ENCODE measurements at regions not wholly inside any gene's neighbourhood (a gene's known extent, or its start where the extent isn't known, plus 50 kb on each side); places are given as distances from the start of the nearest gene placed in this dataset.
A peak's percentile ranks its signal among the peaks of the same experiment; 100 is the strongest.

DNA sequence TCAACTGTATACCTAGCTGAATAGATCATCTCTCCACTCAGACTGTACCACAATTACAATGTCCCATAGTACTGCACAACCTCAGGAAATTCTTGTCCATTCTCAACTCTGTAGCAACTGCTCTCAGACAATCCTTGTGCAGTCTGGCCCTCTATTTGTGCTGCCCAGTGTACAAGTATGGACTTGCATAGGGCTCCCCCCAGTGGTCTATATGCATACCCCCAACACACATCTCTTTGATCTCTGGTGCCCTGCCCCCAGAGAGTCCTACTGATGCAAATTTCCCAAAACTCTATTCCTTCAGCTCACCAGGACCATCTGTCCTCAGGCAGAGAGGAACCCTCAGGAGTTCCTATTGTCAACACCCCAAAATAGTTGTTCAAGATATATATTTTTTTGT is 205.3 kb downstream of the SLCO4C1 start (continued):
- TF ChIP-seq NKX3-1 (CRISPR knock-in tag; IDR thresholded peaks at IDR 0.05) (no peak), EHMT2 (IDR thresholded peaks at IDR 0.05; ENCODE audit: borderline replicate concordance, low read depth, low read length) (no peak), GTF3A (CRISPR knock-in tag; conservative IDR thresholded peaks at IDR 0.05) (no peak), ZNF569 (CRISPR knock-in tag; IDR thresholded peaks at IDR 0.05; ENCODE audit: borderline replicate concordance) (no peak), PAX8 (CRISPR knock-in tag; IDR thresholded peaks at IDR 0.05; ENCODE audit: borderline replicate concordance) (no peak), PTBP1 (IDR thresholded peaks at IDR 0.05; ENCODE audit: low read depth, low read length, poor library complexity, severe bottlenecking) (no peak), CCAR2 (optimal IDR thresholded peaks at IDR 0.05; ENCODE audit: low read depth, low read length) (no peak), ZNF451 (CRISPR knock-in tag; IDR thresholded peaks at IDR 0.05) (no peak), XRCC5 (optimal IDR thresholded peaks at IDR 0.05; ENCODE audit: low read length) (peak; percentile 37), ZNF616 (CRISPR knock-in tag; IDR thresholded peaks at IDR 0.05; ENCODE audit: low read depth) (no peak), ZSCAN31 (CRISPR knock-in tag; IDR thresholded peaks at IDR 0.05; ENCODE audit: low read depth) (no peak), ZNF747 (CRISPR knock-in tag; IDR thresholded peaks at IDR 0.05; ENCODE audit: borderline replicate concordance) (no peak), RARG (CRISPR knock-in tag; IDR thresholded peaks at IDR 0.05; ENCODE audit: low read depth) (no peak), ZNF572 (CRISPR knock-in tag; IDR thresholded peaks at IDR 0.05) (no peak), GABPB1 (CRISPR knock-in tag; IDR thresholded peaks at IDR 0.05) (no peak), FOXO1 (CRISPR knock-in tag; IDR thresholded peaks at IDR 0.05) (0 out of 2 replicates have a peak, but pooled peaks have one; percentile 47), SIX4 (CRISPR knock-in tag; IDR thresholded peaks at IDR 0.05) (no peak), TBP (CRISPR knock-in tag; IDR thresholded peaks at IDR 0.05) (no peak), TBX3 (IDR thresholded peaks at IDR 0.05; ENCODE audit: borderline replicate concordance) (no peak), ATF1 (CRISPR knock-in tag; IDR thresholded peaks at IDR 0.05) (no peak), ZFP36L1 (CRISPR knock-in tag; IDR thresholded peaks at IDR 0.05) (no peak), KDM6A (CRISPR knock-in tag; IDR thresholded peaks at IDR 0.05; ENCODE audit: low read depth) (no peak), KDM4B (CRISPR knock-in tag; IDR thresholded peaks at IDR 0.05) (0 out of 2 replicates have a peak, but pooled peaks have one; percentile 24), TCF7L2 (IDR thresholded peaks at IDR 0.05; ENCODE audit: low read depth, low read length) (0 out of 2 replicates have a peak, but pooled peaks have one; percentile 13), SUZ12 (IDR thresholded peaks at IDR 0.05; ENCODE audit: low read depth, low read length) (no peak)
- TF ChIP-seq, protein P1, sequence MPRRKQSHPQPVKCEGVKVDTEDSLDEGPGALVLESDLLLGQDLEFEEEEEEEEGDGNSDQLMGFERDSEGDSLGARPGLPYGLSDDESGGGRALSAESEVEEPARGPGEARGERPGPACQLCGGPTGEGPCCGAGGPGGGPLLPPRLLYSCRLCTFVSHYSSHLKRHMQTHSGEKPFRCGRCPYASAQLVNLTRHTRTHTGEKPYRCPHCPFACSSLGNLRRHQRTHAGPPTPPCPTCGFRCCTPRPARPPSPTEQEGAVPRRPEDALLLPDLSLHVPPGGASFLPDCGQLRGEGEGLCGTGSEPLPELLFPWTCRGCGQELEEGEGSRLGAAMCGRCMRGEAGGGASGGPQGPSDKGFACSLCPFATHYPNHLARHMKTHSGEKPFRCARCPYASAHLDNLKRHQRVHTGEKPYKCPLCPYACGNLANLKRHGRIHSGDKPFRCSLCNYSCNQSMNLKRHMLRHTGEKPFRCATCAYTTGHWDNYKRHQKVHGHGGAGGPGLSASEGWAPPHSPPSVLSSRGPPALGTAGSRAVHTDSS (CRISPR knock-in tag; conservative IDR thresholded peaks at IDR 0.05), result no peak
- TF ChIP-seq, protein P2, sequence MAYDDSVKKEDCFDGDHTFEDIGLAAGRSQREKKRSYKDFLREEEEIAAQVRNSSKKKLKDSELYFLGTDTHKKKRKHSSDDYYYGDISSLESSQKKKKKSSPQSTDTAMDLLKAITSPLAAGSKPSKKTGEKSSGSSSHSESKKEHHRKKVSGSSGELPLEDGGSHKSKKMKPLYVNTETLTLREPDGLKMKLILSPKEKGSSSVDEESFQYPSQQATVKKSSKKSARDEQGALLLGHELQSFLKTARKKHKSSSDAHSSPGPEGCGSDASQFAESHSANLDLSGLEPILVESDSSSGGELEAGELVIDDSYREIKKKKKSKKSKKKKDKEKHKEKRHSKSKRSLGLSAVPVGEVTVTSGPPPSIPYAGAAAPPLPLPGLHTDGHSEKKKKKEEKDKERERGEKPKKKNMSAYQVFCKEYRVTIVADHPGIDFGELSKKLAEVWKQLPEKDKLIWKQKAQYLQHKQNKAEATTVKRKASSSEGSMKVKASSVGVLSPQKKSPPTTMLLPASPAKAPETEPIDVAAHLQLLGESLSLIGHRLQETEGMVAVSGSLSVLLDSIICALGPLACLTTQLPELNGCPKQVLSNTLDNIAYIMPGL (CRISPR knock-in tag; IDR thresholded peaks at IDR 0.05; ENCODE audit: borderline replicate concordance in 1 of 2, low read depth in 1 of 2), result peak in 1 of 2 experiments; percentile 44; a peak in 1 of 4 replicates
- TF ChIP-seq, protein P3, sequence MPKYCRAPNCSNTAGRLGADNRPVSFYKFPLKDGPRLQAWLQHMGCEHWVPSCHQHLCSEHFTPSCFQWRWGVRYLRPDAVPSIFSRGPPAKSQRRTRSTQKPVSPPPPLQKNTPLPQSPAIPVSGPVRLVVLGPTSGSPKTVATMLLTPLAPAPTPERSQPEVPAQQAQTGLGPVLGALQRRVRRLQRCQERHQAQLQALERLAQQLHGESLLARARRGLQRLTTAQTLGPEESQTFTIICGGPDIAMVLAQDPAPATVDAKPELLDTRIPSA (CRISPR knock-in tag; IDR thresholded peaks at IDR 0.05; ENCODE audit: borderline replicate concordance), result no peak
- TF ChIP-seq, protein P4, sequence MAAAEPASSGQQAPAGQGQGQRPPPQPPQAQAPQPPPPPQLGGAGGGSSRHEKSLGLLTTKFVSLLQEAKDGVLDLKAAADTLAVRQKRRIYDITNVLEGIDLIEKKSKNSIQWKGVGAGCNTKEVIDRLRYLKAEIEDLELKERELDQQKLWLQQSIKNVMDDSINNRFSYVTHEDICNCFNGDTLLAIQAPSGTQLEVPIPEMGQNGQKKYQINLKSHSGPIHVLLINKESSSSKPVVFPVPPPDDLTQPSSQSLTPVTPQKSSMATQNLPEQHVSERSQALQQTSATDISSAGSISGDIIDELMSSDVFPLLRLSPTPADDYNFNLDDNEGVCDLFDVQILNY (CRISPR knock-in tag; conservative IDR thresholded peaks at IDR 0.05), result no peak
